NCI-H128 (cell line): ENCODE measurements at regions not wholly inside any gene's neighbourhood (a gene's known extent, or its start where the extent isn't known, plus 50 kb on each side); places are given as distances from the start of the nearest gene placed in this dataset.

Experiments used
- DNase-seq: peaks from one replicate; lab custom pipeline; 2025; ENCODE audit not compliant: unreplicated experiment; lab: John Stamatoyannopoulos, UW

GRCh38 chr16:49216593-49216992 lies 65.0 kb downstream of the CBLN1 start:
- DNase-seq, result no peak

- no peak for DNase-seq
These were observed 68.0 kb downstream of the CBLN1 start for GRCh38 chr16:49213594-49213993.

- DNase-seq, result no peak
These were observed 77.4 kb downstream of the CBLN1 start for GRCh38 chr16:49204191-49204590.

GRCh38 chr16:49203361-49203760 lies 78.3 kb downstream of the CBLN1 start:
- no peak for DNase-seq

- no peak for DNase-seq
These were observed 80.5 kb downstream of the CBLN1 start for GRCh38 chr16:49201118-49201517.

GRCh38 chr16:49200223-49200820 lies 81.3 kb downstream of the CBLN1 start:
- DNase-seq, result no peak

GRCh38 chr16:49195237-49195548 lies 86.4 kb downstream of the CBLN1 start:
- DNase-seq, result no peak

- DNase-seq, result no peak
These were observed 87.0 kb downstream of the CBLN1 start for GRCh38 chr16:49194537-49195236.

GRCh38 chr16:49193596-49193995 lies 88.0 kb downstream of the CBLN1 start:
- DNase-seq, result no peak

GRCh38 chr16:49189286-49189685 lies 92.4 kb downstream of the CBLN1 start:
- DNase-seq, result no peak

GRCh38 chr16:49183911-49184310 lies 97.7 kb downstream of the CBLN1 start:
- DNase-seq, result no peak

- no peak for DNase-seq
These were observed 99.7 kb downstream of the CBLN1 start for GRCh38 chr16:49181791-49182518.

GRCh38 chr16:49179714-49180330 lies 101.8 kb downstream of the CBLN1 start:
- DNase-seq, result no peak

- no peak for DNase-seq
These were observed 113.5 kb downstream of the CBLN1 start for GRCh38 chr16:49168126-49168525.

GRCh38 chr16:49165025-49165424 lies 116.6 kb downstream of the CBLN1 start:
- DNase-seq, result no peak

- DNase-seq, result no peak
These were observed 120.4 kb downstream of the CBLN1 start for GRCh38 chr16:49161191-49161590.

- no peak for DNase-seq
These were observed 123.5 kb downstream of the CBLN1 start for GRCh38 chr16:49158029-49158642.

- DNase-seq, result peak; percentile 28
These were observed 131.3 kb downstream of the CBLN1 start for GRCh38 chr16:49150341-49150740.

- DNase-seq, result no peak
These were observed 133.2 kb downstream of the CBLN1 start for GRCh38 chr16:49148410-49148809.

GRCh38 chr16:49140618-49141017 lies 141.0 kb downstream of the CBLN1 start:
- DNase-seq, result no peak

- no peak for DNase-seq
These were observed 151.2 kb downstream of the CBLN1 start for GRCh38 chr16:49130397-49130796.

GRCh38 chr16:49129935-49130334 lies 151.7 kb downstream of the CBLN1 start:
- no peak for DNase-seq
